ENCODE measurements at regions not wholly inside any gene's neighbourhood (a gene's known extent, or its start where the extent isn't known, plus 50 kb on each side); places are given as distances from the start of the nearest gene placed in this dataset.

DNA sequence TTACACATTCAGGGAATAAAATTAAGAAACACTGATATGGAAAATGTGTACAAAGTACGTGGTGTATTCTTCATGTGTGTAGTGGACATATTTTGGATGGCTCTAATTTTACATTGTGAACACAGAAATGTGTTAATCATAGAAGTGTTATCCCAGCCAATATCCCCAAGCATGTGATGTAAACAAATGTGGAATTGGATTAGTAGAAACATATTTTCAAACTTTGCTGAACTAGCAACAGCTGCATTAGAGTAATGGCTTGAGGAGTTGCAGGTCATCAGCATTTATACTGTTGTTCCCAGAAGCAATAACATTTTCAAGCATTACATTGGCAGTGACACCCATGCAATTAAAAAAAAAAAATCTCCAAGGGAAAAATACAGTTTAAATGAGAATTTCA lies 600.6 kb downstream of the SLITRK1 start:
- no peak for TF ChIP-seq POLR2A (IDR thresholded peaks at IDR 0.05)
- TF ChIP-seq, protein P1, sequence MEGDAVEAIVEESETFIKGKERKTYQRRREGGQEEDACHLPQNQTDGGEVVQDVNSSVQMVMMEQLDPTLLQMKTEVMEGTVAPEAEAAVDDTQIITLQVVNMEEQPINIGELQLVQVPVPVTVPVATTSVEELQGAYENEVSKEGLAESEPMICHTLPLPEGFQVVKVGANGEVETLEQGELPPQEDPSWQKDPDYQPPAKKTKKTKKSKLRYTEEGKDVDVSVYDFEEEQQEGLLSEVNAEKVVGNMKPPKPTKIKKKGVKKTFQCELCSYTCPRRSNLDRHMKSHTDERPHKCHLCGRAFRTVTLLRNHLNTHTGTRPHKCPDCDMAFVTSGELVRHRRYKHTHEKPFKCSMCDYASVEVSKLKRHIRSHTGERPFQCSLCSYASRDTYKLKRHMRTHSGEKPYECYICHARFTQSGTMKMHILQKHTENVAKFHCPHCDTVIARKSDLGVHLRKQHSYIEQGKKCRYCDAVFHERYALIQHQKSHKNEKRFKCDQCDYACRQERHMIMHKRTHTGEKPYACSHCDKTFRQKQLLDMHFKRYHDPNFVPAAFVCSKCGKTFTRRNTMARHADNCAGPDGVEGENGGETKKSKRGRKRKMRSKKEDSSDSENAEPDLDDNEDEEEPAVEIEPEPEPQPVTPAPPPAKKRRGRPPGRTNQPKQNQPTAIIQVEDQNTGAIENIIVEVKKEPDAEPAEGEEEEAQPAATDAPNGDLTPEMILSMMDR (IDR thresholded peaks at IDR 0.05) = no peak
